SK-N-SH (cell line): ENCODE measurements at regions not wholly inside any gene's neighbourhood (a gene's known extent, or its start where the extent isn't known, plus 50 kb on each side); places are given as distances from the start of the nearest gene placed in this dataset.

ENCODE experiments used
- CTCF ChIA-PET: fragments of 300-600, 350-600 bp; formaldehyde crosslinking; extraction: SDS; loops from one replicate; lab custom pipeline; 2021; lab: Yijun Ruan, JAX
- POLR2A ChIA-PET: fragments of 350-600 bp; sonication (Branson Sonifier 250); formaldehyde crosslinking; extraction: SDS; loops from one replicate; lab custom pipeline; 2020; ENCODE audit warnings: antibody characterized with exemption, inconsistent platforms; lab: Yijun Ruan, JAX
- DNase-seq: peaks from one replicate; pipeline ENCODE4 v3.0.0; 2012
- H2AFZ ChIP-seq: fragments of 200-600 bp; sonication (generic); 2 replicates; pipeline ENCODE4 v1.8.1; 2016; ENCODE audit warnings: antibody characterized with exemption, mild to moderate bottlenecking, low read depth
- H3F3A ChIP-seq: fragments of 200-600 bp; sonication (generic); replicated peaks from 2 replicates; pipeline ENCODE3; 2016; ENCODE audit warnings: antibody characterized with exemption, mild to moderate bottlenecking; ENCODE audit not compliant: insufficient read depth
- H3K27ac ChIP-seq, 2 experiments: fragments of 200-500 bp in 1 of 2; fragments of 200-600 bp in 1 of 2; sonication (Bioruptor generic) in 1 of 2; sonication (generic), shearing (Covaris generic) in 1 of 2; 2 replicates each; pipeline versions ENCODE4 v1.5.1 to v1.6.1; 2014 to 2016; ENCODE audit warnings: low read depth in 2 of 2, inconsistent platforms in 1 of 2, low read length in 1 of 2, mild to moderate bottlenecking in 1 of 2, mixed read lengths in 1 of 2
- H3K27me3 ChIP-seq: fragments of 200-600 bp; sonication (generic), shearing (Covaris generic); 2 replicates; pipeline ENCODE4 v1.6.1; 2016; ENCODE audit warnings: mixed run types; ENCODE audit not compliant: insufficient read depth
- H3K36me3 ChIP-seq, 2 experiments: fragments of 200-500 bp in 1 of 2; fragments of 200-600 bp in 1 of 2; sonication (Bioruptor generic) in 1 of 2; sonication (generic) in 1 of 2; replicated peaks in 1 of 2; 2 replicates each; pipeline versions ENCODE3 to v1.5.1; 2014 to 2016; ENCODE audit warnings: low read length in 1 of 2, mild to moderate bottlenecking in 1 of 2; ENCODE audit not compliant: insufficient read depth in 2 of 2, control insufficient read depth in 1 of 2
- H3K4me1 ChIP-seq, 2 experiments: fragments of 200-500 bp in 1 of 2; fragments of 200-600 bp in 1 of 2; sonication (Bioruptor generic) in 1 of 2; sonication (generic), shearing (Covaris generic) in 1 of 2; 2 replicates each; pipeline versions ENCODE4 v1.5.1 to v1.6.1; 2014 to 2016; ENCODE audit warnings: low read depth in 1 of 2, low read length in 1 of 2, mixed run types in 1 of 2; ENCODE audit not compliant: insufficient read depth in 2 of 2, control insufficient read depth in 1 of 2
- H3K4me2 ChIP-seq: fragments of 200-600 bp; sonication (generic), shearing (Covaris generic); 2 replicates; pipeline ENCODE4 v1.6.1; 2017; ENCODE audit warnings: mixed run types
- H3K4me3 ChIP-seq, 2 experiments: fragments of 200-500 bp in 1 of 2; fragments of 200-600 bp in 1 of 2; sonication (Bioruptor generic) in 1 of 2; sonication (generic), shearing (Covaris generic) in 1 of 2; 2 replicates each; pipeline versions ENCODE4 v1.5.1 to v1.8.1; 2014 to 2016; ENCODE audit warnings: low read depth in 2 of 2, inconsistent platforms in 1 of 2, low read length in 1 of 2, mild to moderate bottlenecking in 1 of 2, mixed read lengths in 1 of 2, moderate library complexity in 1 of 2
- H3K79me2 ChIP-seq: fragments of 200-600 bp; sonication (generic); 2 replicates; pipeline ENCODE4 v1.8.1; 2017; ENCODE audit warnings: mild to moderate bottlenecking; ENCODE audit not compliant: insufficient read depth
- H3K9ac ChIP-seq: fragments of 200-600 bp; sonication (generic); 2 replicates; pipeline ENCODE4 v1.6.1; 2017; ENCODE audit warnings: mixed run types
- H3K9me2 ChIP-seq: fragments of 200-600 bp; sonication (generic); 2 replicates; pipeline ENCODE4 v1.6.1; 2017; ENCODE audit warnings: mixed run types
- H3K9me3 ChIP-seq: fragments of 200-600 bp; sonication (generic); 2 replicates; pipeline ENCODE4 v1.6.1; 2017; ENCODE audit warnings: mixed run types, mild to moderate bottlenecking, moderate library complexity
- H4K20me1 ChIP-seq: fragments of 200-600 bp; sonication (generic); 2 replicates; pipeline ENCODE4 v1.6.1; 2017; ENCODE audit warnings: mild to moderate bottlenecking, mixed run types; ENCODE audit not compliant: insufficient read depth
- CHD2 ChIP-seq: fragments of 150-350 bp; IDR thresholded peaks from 2 replicates; pipeline ENCODE4 v1.6.1; 2018; ENCODE audit warnings: low read length; ENCODE audit not compliant: partially characterized antibody
- EZH2phosphoT487 ChIP-seq: fragments of 200-600 bp; sonication (generic); IDR thresholded peaks from 2 replicates; pipeline ENCODE4 v1.6.1; 2017; ENCODE audit warnings: low read depth, mixed run types, mild to moderate bottlenecking, antibody characterized with exemption, moderate library complexity, borderline replicate concordance
- RFX5 ChIP-seq: IDR thresholded peaks from 2 replicates; pipeline ENCODE4 v1.6.1; 2012; ENCODE audit warnings: mild to moderate bottlenecking, improper control_type of control experiment, low read length
- TAF1 ChIP-seq: IDR thresholded peaks from 2 replicates; pipeline ENCODE4 v1.6.1; 2012; ENCODE audit warnings: low read depth, mild to moderate bottlenecking, low read length, moderate library complexity, borderline replicate concordance
- TEAD4 ChIP-seq: IDR thresholded peaks from 2 replicates; pipeline ENCODE4 v1.4.0; 2012; ENCODE audit warnings: mild to moderate bottlenecking, borderline replicate concordance; ENCODE audit not compliant: insufficient read depth
- WGBS: methylation state at CpG from one replicate; pipeline ENCODE4 v1.1.6; 2017; ENCODE audit warnings: low lambda C conversion rate; 5-methylcytosine and 5-hydroxymethylcytosine counted together
- TF ChIP-seq, protein P1 (sequence below): fragments of 150-350 bp; IDR thresholded peaks from 2 replicates; pipeline ENCODE4 v1.6.1; 2017; ENCODE audit warnings: antibody characterized with exemption, low read length, low read depth, borderline replicate concordance
- TF ChIP-seq, protein P2 (sequence below): IDR thresholded peaks from 2 replicates; pipeline ENCODE4 v1.4.0; 2012; ENCODE audit warnings: low read depth, borderline replicate concordance
- TF ChIP-seq, protein P3 (sequence below): fragments of 150-350 bp; IDR thresholded peaks from 2 replicates; pipeline ENCODE4 v1.6.1; 2016; ENCODE audit warnings: mild to moderate bottlenecking, low read depth, low read length
- TF ChIP-seq, protein P4 (sequence below): fragments of 200-600 bp; sonication (generic); IDR thresholded peaks from 2 replicates; pipeline ENCODE4 v1.6.1; 2017; ENCODE audit warnings: antibody characterized with exemption, mild to moderate bottlenecking, moderate library complexity
- TF ChIP-seq, protein P5 (sequence below): IDR thresholded peaks from 2 replicates; pipeline ENCODE4; 2012

DNA sequence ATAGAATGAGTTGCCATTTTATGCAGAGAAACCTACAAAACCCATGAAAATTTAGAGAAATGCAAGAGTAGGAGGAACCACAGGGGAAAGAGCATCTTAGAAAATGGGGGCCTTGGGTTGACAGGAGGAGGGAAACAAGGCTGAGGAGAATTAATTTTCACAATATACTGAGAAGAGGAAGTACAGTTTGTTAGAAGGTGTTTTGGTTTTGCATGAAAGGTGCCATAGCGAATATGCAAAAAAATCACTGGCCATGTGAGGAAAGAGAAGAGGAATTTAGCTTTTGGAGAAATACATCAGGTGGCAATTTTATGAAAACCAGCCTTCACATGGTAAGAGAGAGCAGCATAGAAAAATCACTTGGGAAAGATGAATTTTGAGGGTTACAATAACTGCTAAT, 413.9 kb upstream of the C2CD4B start (continued):
- TF ChIP-seq, protein P1, sequence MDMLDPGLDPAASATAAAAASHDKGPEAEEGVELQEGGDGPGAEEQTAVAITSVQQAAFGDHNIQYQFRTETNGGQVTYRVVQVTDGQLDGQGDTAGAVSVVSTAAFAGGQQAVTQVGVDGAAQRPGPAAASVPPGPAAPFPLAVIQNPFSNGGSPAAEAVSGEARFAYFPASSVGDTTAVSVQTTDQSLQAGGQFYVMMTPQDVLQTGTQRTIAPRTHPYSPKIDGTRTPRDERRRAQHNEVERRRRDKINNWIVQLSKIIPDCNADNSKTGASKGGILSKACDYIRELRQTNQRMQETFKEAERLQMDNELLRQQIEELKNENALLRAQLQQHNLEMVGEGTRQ: no peak
- no peak for TF ChIP-seq TAF1

DNA sequence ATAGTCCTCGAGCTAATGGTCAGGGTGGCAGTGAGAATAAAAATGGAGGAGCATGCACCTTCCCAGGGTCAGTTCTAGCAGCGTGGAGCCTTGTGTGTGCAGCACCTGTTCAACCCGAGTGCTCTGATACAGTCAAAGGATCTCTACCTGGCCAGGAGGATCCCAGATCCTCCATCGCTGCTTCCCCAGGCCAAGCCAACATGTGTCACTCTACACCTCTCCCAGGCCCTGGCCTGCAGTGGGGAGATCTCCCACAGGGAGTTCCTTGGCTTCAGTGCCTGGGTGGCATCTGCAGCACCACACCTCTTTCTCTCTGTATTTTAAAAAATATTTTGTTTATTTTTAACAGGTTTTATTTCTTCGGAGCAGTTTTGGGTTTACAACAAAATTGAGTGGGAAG, 414.8 kb upstream of the C2CD4B start:
- no peaks in the 10 kb centered on the region; the same call in 1 of the 2 replicates for H3K79me2 ChIP-seq
- TF ChIP-seq TEAD4 (no peak), CHD2 (no peak), EZH2phosphoT487 (no peak), RFX5 (no peak)
- TF ChIP-seq, protein P2, sequence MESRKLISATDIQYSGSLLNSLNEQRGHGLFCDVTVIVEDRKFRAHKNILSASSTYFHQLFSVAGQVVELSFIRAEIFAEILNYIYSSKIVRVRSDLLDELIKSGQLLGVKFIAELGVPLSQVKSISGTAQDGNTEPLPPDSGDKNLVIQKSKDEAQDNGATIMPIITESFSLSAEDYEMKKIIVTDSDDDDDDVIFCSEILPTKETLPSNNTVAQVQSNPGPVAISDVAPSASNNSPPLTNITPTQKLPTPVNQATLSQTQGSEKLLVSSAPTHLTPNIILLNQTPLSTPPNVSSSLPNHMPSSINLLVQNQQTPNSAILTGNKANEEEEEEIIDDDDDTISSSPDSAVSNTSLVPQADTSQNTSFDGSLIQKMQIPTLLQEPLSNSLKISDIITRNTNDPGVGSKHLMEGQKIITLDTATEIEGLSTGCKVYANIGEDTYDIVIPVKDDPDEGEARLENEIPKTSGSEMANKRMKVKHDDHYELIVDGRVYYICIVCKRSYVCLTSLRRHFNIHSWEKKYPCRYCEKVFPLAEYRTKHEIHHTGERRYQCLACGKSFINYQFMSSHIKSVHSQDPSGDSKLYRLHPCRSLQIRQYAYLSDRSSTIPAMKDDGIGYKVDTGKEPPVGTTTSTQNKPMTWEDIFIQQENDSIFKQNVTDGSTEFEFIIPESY: no peak
- TF ChIP-seq, protein P1: no peak
- TF ChIP-seq, protein P3, sequence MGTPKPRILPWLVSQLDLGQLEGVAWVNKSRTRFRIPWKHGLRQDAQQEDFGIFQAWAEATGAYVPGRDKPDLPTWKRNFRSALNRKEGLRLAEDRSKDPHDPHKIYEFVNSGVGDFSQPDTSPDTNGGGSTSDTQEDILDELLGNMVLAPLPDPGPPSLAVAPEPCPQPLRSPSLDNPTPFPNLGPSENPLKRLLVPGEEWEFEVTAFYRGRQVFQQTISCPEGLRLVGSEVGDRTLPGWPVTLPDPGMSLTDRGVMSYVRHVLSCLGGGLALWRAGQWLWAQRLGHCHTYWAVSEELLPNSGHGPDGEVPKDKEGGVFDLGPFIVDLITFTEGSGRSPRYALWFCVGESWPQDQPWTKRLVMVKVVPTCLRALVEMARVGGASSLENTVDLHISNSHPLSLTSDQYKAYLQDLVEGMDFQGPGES: no peak
- TF ChIP-seq, protein P4, sequence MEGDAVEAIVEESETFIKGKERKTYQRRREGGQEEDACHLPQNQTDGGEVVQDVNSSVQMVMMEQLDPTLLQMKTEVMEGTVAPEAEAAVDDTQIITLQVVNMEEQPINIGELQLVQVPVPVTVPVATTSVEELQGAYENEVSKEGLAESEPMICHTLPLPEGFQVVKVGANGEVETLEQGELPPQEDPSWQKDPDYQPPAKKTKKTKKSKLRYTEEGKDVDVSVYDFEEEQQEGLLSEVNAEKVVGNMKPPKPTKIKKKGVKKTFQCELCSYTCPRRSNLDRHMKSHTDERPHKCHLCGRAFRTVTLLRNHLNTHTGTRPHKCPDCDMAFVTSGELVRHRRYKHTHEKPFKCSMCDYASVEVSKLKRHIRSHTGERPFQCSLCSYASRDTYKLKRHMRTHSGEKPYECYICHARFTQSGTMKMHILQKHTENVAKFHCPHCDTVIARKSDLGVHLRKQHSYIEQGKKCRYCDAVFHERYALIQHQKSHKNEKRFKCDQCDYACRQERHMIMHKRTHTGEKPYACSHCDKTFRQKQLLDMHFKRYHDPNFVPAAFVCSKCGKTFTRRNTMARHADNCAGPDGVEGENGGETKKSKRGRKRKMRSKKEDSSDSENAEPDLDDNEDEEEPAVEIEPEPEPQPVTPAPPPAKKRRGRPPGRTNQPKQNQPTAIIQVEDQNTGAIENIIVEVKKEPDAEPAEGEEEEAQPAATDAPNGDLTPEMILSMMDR: no peak
- TF ChIP-seq, protein P5, sequence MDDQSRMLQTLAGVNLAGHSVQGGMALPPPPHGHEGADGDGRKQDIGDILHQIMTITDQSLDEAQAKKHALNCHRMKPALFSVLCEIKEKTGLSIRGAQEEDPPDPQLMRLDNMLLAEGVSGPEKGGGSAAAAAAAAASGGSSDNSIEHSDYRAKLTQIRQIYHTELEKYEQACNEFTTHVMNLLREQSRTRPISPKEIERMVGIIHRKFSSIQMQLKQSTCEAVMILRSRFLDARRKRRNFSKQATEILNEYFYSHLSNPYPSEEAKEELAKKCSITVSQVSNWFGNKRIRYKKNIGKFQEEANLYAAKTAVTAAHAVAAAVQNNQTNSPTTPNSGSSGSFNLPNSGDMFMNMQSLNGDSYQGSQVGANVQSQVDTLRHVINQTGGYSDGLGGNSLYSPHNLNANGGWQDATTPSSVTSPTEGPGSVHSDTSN: no peak
- H3K36me3 ChIP-seq: no peaks in the 10 kb centered on the region
- ChIA-PET POLR2A (no interaction called here), CTCF (interaction anchor here (1.0 kb wide), 1 partner anchor 189 kb away, joined by 3 read pairs; no protein-coding TSS in a partner anchor)
- no peaks in the 10 kb centered on the region for H3F3A ChIP-seq
- no peak overlapping the region for H2AFZ ChIP-seq
- DNase-seq: no peak
- no peaks in the 10 kb centered on the region for H3K27me3 ChIP-seq
- WGBS: 92% methylated on average over 5 of the region's 5 CpGs
- H3K9me3 ChIP-seq: no peaks in the 10 kb centered on the region
- H3K4me1 ChIP-seq: no peaks in the 10 kb centered on the region; a peak in 1 of 4 replicates
- H3K27ac ChIP-seq: no peak overlapping the region
- no peak overlapping the region for H3K4me3 ChIP-seq
- no peaks in the 10 kb centered on the region for H3K9me2 ChIP-seq
- no peak overlapping the region for H3K4me2 ChIP-seq
- no peak overlapping the region for H3K9ac ChIP-seq
- no peaks in the 10 kb centered on the region for H4K20me1 ChIP-seq
